Islet precursor cell (in vitro differentiated cells): ENCODE measurements at regions not wholly inside any gene's neighbourhood (a gene's known extent, or its start where the extent isn't known, plus 50 kb on each side); places are given as distances from the start of the nearest gene placed in this dataset.

Experiments used
- DNase-seq: peaks from one replicate; pipeline ENCODE4 v3.0.0-alpha.2; 2018

GRCh38 chr2:38446906-38447561 lies 70.0 kb upstream of the ATL2 start:
- peak; percentile 74 for DNase-seq

GRCh38 chr2:38446418-38446817 lies 69.3 kb upstream of the ATL2 start:
- DNase-seq = no peak

GRCh38 chr2:38444247-38444646 lies 67.2 kb upstream of the ATL2 start:
- DNase-seq = no peak

GRCh38 chr2:38442643-38443541 lies 65.8 kb upstream of the ATL2 start:
- peak; percentile 83 for DNase-seq

- no peak for DNase-seq
Measured at GRCh38 chr2:38441346-38441745, 64.3 kb upstream of the ATL2 start.

- no peak for DNase-seq
Measured at GRCh38 chr2:38440655-38441054, 63.6 kb upstream of the ATL2 start.

GRCh38 chr2:38439863-38440262 lies 62.8 kb upstream of the ATL2 start:
- DNase-seq = no peak

- DNase-seq = no peak
Measured at GRCh38 chr2:38438883-38439612, 62.0 kb upstream of the ATL2 start.

GRCh38 chr2:38438133-38438882 lies 61.2 kb upstream of the ATL2 start:
- no peak for DNase-seq

GRCh38 chr2:38436227-38436664 lies 59.2 kb upstream of the ATL2 start:
- DNase-seq = no peak

GRCh38 chr2:38435775-38436174 lies 58.7 kb upstream of the ATL2 start:
- DNase-seq = no peak

GRCh38 chr2:38434595-38434994 lies 57.5 kb upstream of the ATL2 start:
- DNase-seq = no peak

- DNase-seq = no peak
Measured at GRCh38 chr2:38433607-38433975, 56.5 kb upstream of the ATL2 start.

GRCh38 chr2:38432820-38433606 lies 55.9 kb upstream of the ATL2 start:
- DNase-seq = peak; percentile 63

- DNase-seq = no peak
Measured at GRCh38 chr2:38430597-38431207, 53.6 kb upstream of the ATL2 start.

GRCh38 chr2:38430196-38430595 lies 53.1 kb upstream of the ATL2 start:
- DNase-seq = no peak

GRCh38 chr2:38427936-38428335 lies 50.9 kb upstream of the ATL2 start:
- DNase-seq = no peak

GRCh38 chr2:38427054-38427453 lies 50.0 kb upstream of the ATL2 start:
- no peak for DNase-seq
